Neural progenitor cell (in vitro differentiated cells): ENCODE measurements at regions not wholly inside any gene's neighbourhood (a gene's known extent, or its start where the extent isn't known, plus 50 kb on each side); places are given as distances from the start of the nearest gene placed in this dataset.

Experiments used
- DNase-seq: peaks from one replicate; pipeline ENCODE4 v3.0.0-alpha.2; 2016; ENCODE audit warnings: low spot score
- H2AFZ ChIP-seq: fragments of 200-600 bp; sonication (generic); replicated peaks from 2 replicates; pipeline ENCODE4 v1.6.1; 2016; ENCODE audit warnings: antibody characterized with exemption
- H3F3A ChIP-seq: fragments of 200-600 bp; sonication (generic); 2 replicates; pipeline ENCODE4 v1.6.1; 2016; ENCODE audit warnings: antibody characterized with exemption, low read depth
- H3K27ac ChIP-seq: fragments of 200-600 bp; sonication (generic); 2 replicates; pipeline ENCODE4 v1.5.1; 2016; ENCODE audit warnings: mild to moderate bottlenecking
- H3K27me3 ChIP-seq: fragments of 200-600 bp; sonication (generic); 2 replicates; pipeline ENCODE4 v1.6.1; 2016; ENCODE audit warnings: mild to moderate bottlenecking, moderate library complexity
- H3K36me3 ChIP-seq: fragments of 200-600 bp; sonication (generic); 2 replicates; pipeline ENCODE4 v1.5.1; 2016
- H3K4me1 ChIP-seq: fragments of 200-600 bp; sonication (generic); 2 replicates; pipeline ENCODE4 v1.6.1; 2016; ENCODE audit warnings: mixed run types
- H3K4me2 ChIP-seq: fragments of 200-600 bp; sonication (generic); 2 replicates; pipeline ENCODE4 v1.6.1; 2016
- H3K4me3 ChIP-seq: fragments of 200-600 bp; sonication (generic); 2 replicates; pipeline ENCODE4 v1.5.1; 2016
- H3K79me2 ChIP-seq: fragments of 200-600 bp; sonication (generic); 2 replicates; pipeline ENCODE4 v1.6.1; 2016; ENCODE audit warnings: low read depth
- H3K9ac ChIP-seq: fragments of 200-600 bp; sonication (generic); 2 replicates; pipeline ENCODE4 v1.6.1; 2016
- H3K9me3 ChIP-seq: fragments of 200-600 bp; sonication (generic); 2 replicates; pipeline ENCODE4 v1.5.1; 2016; ENCODE audit warnings: low read depth
- H4K20me1 ChIP-seq: fragments of 200-600 bp; sonication (generic); 2 replicates; pipeline ENCODE4 v1.6.1; 2016; ENCODE audit warnings: low read depth
- H3K27ac Mint-ChIP-seq: 3 replicates; pipeline ENCODE4 v1.8.0; 2021; ENCODE audit warnings: mixed read lengths
- H3K27me3 Mint-ChIP-seq: 2 replicates; pipeline ENCODE4 v1.8.0; 2022; ENCODE audit warnings: low read depth, mild to moderate bottlenecking, inconsistent platforms, moderate library complexity, mixed read lengths; ENCODE audit not compliant: insufficient read depth
- H3K36me3 Mint-ChIP-seq: 3 replicates; pipeline ENCODE4 v1.8.0; 2021; ENCODE audit warnings: mixed read lengths
- H3K4me1 Mint-ChIP-seq: 3 replicates; pipeline ENCODE4 v1.8.0; 2021; ENCODE audit warnings: mixed read lengths
- H3K4me3 Mint-ChIP-seq: 3 replicates; pipeline ENCODE4 v1.8.0; 2021; ENCODE audit warnings: mild to moderate bottlenecking, moderate library complexity, mixed read lengths
- H3K9me3 Mint-ChIP-seq: 3 replicates; pipeline ENCODE4 v1.8.0; 2020; ENCODE audit warnings: mixed read lengths
- CTCF ChIP-seq: fragments of 200-600 bp; sonication (generic); IDR thresholded peaks from 2 replicates; pipeline ENCODE4 v1.5.1; 2017; ENCODE audit warnings: antibody characterized with exemption, mild to moderate bottlenecking
- EZH2 ChIP-seq: fragments of 200-600 bp; sonication (generic); IDR thresholded peaks from 2 replicates; pipeline ENCODE4 v1.6.1; 2017; ENCODE audit warnings: antibody characterized with exemption, mild to moderate bottlenecking, moderate library complexity
- EZH2phosphoT487 ChIP-seq: fragments of 200-600 bp; sonication (generic); IDR thresholded peaks from 2 replicates; pipeline ENCODE4 v1.6.1; 2017; ENCODE audit warnings: antibody characterized with exemption

GRCh38 chr5:165086465-165086864 lies 1581.0 kb downstream of the MAT2B start:
- peak overlapping the region; percentile 68 for H3K27ac Mint-ChIP-seq
- H3K36me3 ChIP-seq: no peaks in the 10 kb centered on the region
- H3K4me2 ChIP-seq: no peak overlapping the region
- peaks cover 17% of the 10 kb centered on the region for H3K4me1 ChIP-seq
- peaks cover 38% of the 10 kb centered on the region for H3K4me1 Mint-ChIP-seq
- no peak for TF ChIP-seq EZH2
- TF ChIP-seq EZH2phosphoT487: no peak
- TF ChIP-seq CTCF: no peak
- no peaks in the 10 kb centered on the region for H3K27me3 ChIP-seq
- no peaks in the 10 kb centered on the region for H3K9me3 ChIP-seq
- no peaks in the 10 kb centered on the region for H3F3A ChIP-seq
- no peak overlapping the region for H3K27ac ChIP-seq
- H3K36me3 Mint-ChIP-seq: no peaks in the 10 kb centered on the region
- no peaks in the 10 kb centered on the region for H3K9me3 Mint-ChIP-seq
- H3K9ac ChIP-seq: no peak overlapping the region
- no peak overlapping the region for H2AFZ ChIP-seq
- H3K27me3 Mint-ChIP-seq: no peaks in the 10 kb centered on the region
- no peak overlapping the region for H3K4me3 Mint-ChIP-seq
- H3K4me3 ChIP-seq: no peak overlapping the region
- no peaks in the 10 kb centered on the region for H4K20me1 ChIP-seq
- no peaks in the 10 kb centered on the region for H3K79me2 ChIP-seq
- no peak for DNase-seq

- no peak overlapping the region for H3K9ac ChIP-seq
- H3F3A ChIP-seq: no peaks in the 10 kb centered on the region
- H3K4me2 ChIP-seq: no peak overlapping the region
- no peaks in the 10 kb centered on the region for H3K27me3 ChIP-seq
- no peak overlapping the region for H3K27ac ChIP-seq
- Mint-ChIP-seq H3K27me3 (no peaks in the 10 kb centered on the region), H3K27ac (no peak overlapping the region), H3K36me3 (no peaks in the 10 kb centered on the region), H3K9me3 (peaks cover 23% of the 10 kb centered on the region), H3K4me1 (peaks cover 2% of the 10 kb centered on the region), H3K4me3 (no peak overlapping the region)
- H3K4me1 ChIP-seq: no peaks in the 10 kb centered on the region
- DNase-seq: no peak
- H3K79me2 ChIP-seq: no peaks in the 10 kb centered on the region
- no peaks in the 10 kb centered on the region for H3K36me3 ChIP-seq
- no peak overlapping the region for H3K4me3 ChIP-seq
- H3K9me3 ChIP-seq: no peaks in the 10 kb centered on the region
- TF ChIP-seq CTCF: no peak
- no peak for TF ChIP-seq EZH2
- no peak for TF ChIP-seq EZH2phosphoT487
- no peaks in the 10 kb centered on the region for H4K20me1 ChIP-seq
- H2AFZ ChIP-seq: no peak overlapping the region
Measured at GRCh38 chr5:165094782-165095181, 1589.4 kb downstream of the MAT2B start.

GRCh38 chr5:165101709-165102108 lies 1596.3 kb downstream of the MAT2B start:
- H3K27ac ChIP-seq: no peak overlapping the region
- no peaks in the 10 kb centered on the region for H3F3A ChIP-seq
- no peak overlapping the region for H3K4me3 ChIP-seq
- no peaks in the 10 kb centered on the region for H3K4me1 Mint-ChIP-seq
- H3K4me2 ChIP-seq: no peak overlapping the region
- H3K9me3 ChIP-seq: no peaks in the 10 kb centered on the region
- H3K27me3 ChIP-seq: no peaks in the 10 kb centered on the region
- no peak for TF ChIP-seq EZH2phosphoT487
- TF ChIP-seq EZH2: no peak
- no peak for TF ChIP-seq CTCF
- DNase-seq: no peak
- H3K36me3 Mint-ChIP-seq: no peaks in the 10 kb centered on the region
- no peak overlapping the region for H2AFZ ChIP-seq
- H3K36me3 ChIP-seq: no peaks in the 10 kb centered on the region
- H3K27me3 Mint-ChIP-seq: peaks cover 2% of the 10 kb centered on the region
- H3K79me2 ChIP-seq: no peaks in the 10 kb centered on the region
- H3K9ac ChIP-seq: no peak overlapping the region
- no peaks in the 10 kb centered on the region for H4K20me1 ChIP-seq
- peaks cover 28% of the 10 kb centered on the region for H3K9me3 Mint-ChIP-seq
- no peaks in the 10 kb centered on the region for H3K4me1 ChIP-seq
- no peak overlapping the region for H3K4me3 Mint-ChIP-seq
- no peak overlapping the region for H3K27ac Mint-ChIP-seq
